ENCODE measurements at regions not wholly inside any gene's neighbourhood (a gene's known extent, or its start where the extent isn't known, plus 50 kb on each side); places are given as distances from the start of the nearest gene placed in this dataset.
"Not testable (repeated sequence)": the region's sequence is repeated elsewhere in the genome, so short reads cannot be mapped to it uniquely, and the experiment has no call there.

GRCh38 chr5:17416374-17416773 is 81.7 kb upstream of the TAF11L2 start:
- TF ChIP-seq, protein P1, sequence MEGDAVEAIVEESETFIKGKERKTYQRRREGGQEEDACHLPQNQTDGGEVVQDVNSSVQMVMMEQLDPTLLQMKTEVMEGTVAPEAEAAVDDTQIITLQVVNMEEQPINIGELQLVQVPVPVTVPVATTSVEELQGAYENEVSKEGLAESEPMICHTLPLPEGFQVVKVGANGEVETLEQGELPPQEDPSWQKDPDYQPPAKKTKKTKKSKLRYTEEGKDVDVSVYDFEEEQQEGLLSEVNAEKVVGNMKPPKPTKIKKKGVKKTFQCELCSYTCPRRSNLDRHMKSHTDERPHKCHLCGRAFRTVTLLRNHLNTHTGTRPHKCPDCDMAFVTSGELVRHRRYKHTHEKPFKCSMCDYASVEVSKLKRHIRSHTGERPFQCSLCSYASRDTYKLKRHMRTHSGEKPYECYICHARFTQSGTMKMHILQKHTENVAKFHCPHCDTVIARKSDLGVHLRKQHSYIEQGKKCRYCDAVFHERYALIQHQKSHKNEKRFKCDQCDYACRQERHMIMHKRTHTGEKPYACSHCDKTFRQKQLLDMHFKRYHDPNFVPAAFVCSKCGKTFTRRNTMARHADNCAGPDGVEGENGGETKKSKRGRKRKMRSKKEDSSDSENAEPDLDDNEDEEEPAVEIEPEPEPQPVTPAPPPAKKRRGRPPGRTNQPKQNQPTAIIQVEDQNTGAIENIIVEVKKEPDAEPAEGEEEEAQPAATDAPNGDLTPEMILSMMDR (IDR thresholded peaks at IDR 0.05), result not testable (repeated sequence)
- TF ChIP-seq EZH2, EZH2phosphoT487 (IDR thresholded peaks at IDR 0.05): not testable (repeated sequence)
